Stimulated activated CD4-positive, alpha-beta T cell treated with anti-CD3 and anti-CD28 coated beads, Interleukin-2, amount 100 ng/mL, for 48 hours (primary cell): ENCODE measurements at regions not wholly inside any gene's neighbourhood (a gene's known extent, or its start where the extent isn't known, plus 50 kb on each side); places are given as distances from the start of the nearest gene placed in this dataset.
"Not testable (repeated sequence)": the region's sequence is repeated elsewhere in the genome, so short reads cannot be mapped to it uniquely, and the experiment has no call there.

Experiments used
- DNase-seq, 2 donors: peaks; one replicate each; pipeline ENCODE4 v3.0.0-alpha.2; 2020

GRCh38 chr2:125745514-125745913 is 910.4 kb upstream of the GYPC start:
- DNase-seq = no peak

- no peak for DNase-seq
Observed at GRCh38 chr2:125746321-125747164, 909.4 kb upstream of the GYPC start.

GRCh38 chr2:125747165-125747425 is 908.9 kb upstream of the GYPC start:
- DNase-seq = no peak

- DNase-seq = no peak
Observed at GRCh38 chr2:125756431-125756830, 899.5 kb upstream of the GYPC start.

GRCh38 chr2:125796784-125797183 is 859.2 kb upstream of the GYPC start:
- DNase-seq = no peak

GRCh38 chr2:125797192-125797591 is 858.8 kb upstream of the GYPC start:
- DNase-seq = no peak

GRCh38 chr2:125822746-125823145 is 833.2 kb upstream of the GYPC start:
- no peak for DNase-seq

GRCh38 chr2:125825781-125826180 is 830.2 kb upstream of the GYPC start:
- DNase-seq = not testable (repeated sequence)

GRCh38 chr2:125837128-125837527 is 818.8 kb upstream of the GYPC start:
- no peak for DNase-seq

- no peak for DNase-seq
Observed at GRCh38 chr2:125837611-125838010, 818.3 kb upstream of the GYPC start.

GRCh38 chr2:125839945-125840344 is 816.0 kb upstream of the GYPC start:
- no peak for DNase-seq

GRCh38 chr2:125842041-125842440 is 813.9 kb upstream of the GYPC start:
- DNase-seq = no peak

GRCh38 chr2:125850541-125850940 is 805.4 kb upstream of the GYPC start:
- no peak for DNase-seq

GRCh38 chr2:125852364-125852763 is 803.6 kb upstream of the GYPC start:
- no peak for DNase-seq

- DNase-seq = no peak
Observed at GRCh38 chr2:125853626-125854025, 802.3 kb upstream of the GYPC start.

GRCh38 chr2:125855204-125855603 is 800.8 kb upstream of the GYPC start:
- DNase-seq = no peak

GRCh38 chr2:125857971-125858794 is 797.8 kb upstream of the GYPC start:
- no peak for DNase-seq

GRCh38 chr2:125861461-125861860 is 794.5 kb upstream of the GYPC start:
- DNase-seq = no peak

GRCh38 chr2:125867908-125868307 is 788.0 kb upstream of the GYPC start:
- no peak for DNase-seq

- DNase-seq = no peak
Observed at GRCh38 chr2:125870264-125870663, 785.7 kb upstream of the GYPC start.

GRCh38 chr2:125870746-125871145 is 785.2 kb upstream of the GYPC start:
- no peak for DNase-seq

GRCh38 chr2:125874564-125874963 is 781.4 kb upstream of the GYPC start:
- DNase-seq = no peak

GRCh38 chr2:125885340-125885739 is 770.6 kb upstream of the GYPC start:
- DNase-seq = no peak

- DNase-seq = no peak
Observed at GRCh38 chr2:125886153-125886552, 769.8 kb upstream of the GYPC start.
